ENCODE measurements at regions not wholly inside any gene's neighbourhood (a gene's known extent, or its start where the extent isn't known, plus 50 kb on each side); places are given as distances from the start of the nearest gene placed in this dataset.
"Not testable (repeated sequence)": the region's sequence is repeated elsewhere in the genome, so short reads cannot be mapped to it uniquely, and the experiment has no call there.

DNA sequence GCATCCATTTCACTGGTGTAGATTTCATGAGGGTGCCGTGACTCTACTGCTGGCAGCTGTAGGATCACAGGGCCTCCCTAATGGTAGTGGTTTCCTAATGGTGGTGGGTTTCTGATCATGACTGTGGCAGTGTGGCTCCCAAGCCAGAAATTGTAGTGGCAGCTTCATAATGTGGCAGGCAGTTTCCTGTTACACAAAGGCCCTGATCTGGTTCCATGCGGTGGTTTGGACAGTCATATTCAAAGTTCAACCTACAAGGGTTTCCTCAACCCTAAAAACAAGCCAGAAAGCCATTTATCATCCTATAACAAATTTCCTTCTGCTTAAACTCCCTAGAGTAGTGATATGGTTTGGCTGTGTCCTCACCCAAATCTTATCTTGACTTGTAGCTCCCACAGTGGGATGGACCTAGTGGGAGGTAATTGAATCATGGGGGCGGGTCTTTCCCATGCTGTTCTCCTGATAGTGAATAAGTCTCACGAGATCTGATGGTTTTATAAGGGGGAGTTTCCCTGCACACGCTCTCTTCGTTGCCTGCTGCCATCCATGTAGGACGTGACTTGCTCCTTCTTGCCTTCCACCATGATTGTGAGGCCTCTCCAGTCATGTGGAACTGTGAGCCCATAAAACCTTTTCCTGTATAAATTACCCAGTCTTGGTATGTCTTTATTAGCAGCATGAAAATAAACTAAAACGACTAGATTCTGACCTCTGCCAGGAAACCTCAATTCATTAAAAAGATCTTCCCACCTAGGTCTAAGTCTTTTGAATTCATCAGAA lies 257.1 kb downstream of the EFCAB11 start:
- DNase-seq = no peak

DNA sequence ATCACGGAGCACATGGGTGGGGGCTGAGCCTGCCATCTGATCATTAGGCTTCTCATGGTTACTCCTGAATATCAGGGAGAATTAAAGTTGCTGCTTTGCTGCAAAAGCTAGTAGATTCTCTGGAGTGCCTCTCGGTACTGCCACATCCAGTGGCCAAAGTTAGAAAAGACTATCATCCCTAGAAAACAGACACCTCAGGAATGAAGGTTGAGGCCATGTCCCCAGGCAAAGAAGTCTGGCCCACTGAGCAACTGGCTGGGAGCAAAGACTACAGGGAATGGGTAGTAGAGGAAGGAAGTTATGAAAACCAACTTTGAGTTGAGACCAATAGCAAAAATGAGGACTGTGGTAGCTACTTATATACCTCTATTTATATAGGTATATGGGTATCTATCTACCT lies 258.7 kb downstream of the EFCAB11 start:
- DNase-seq = no peak

GRCh38 chr14:89690139-89690538 lies 264.4 kb downstream of the EFCAB11 start:
- no peak for DNase-seq

GRCh38 chr14:89689711-89690110 lies 264.8 kb downstream of the EFCAB11 start:
- DNase-seq = not testable (repeated sequence)

- DNase-seq = no peak
Observed at GRCh38 chr14:89688507-89689211, 265.9 kb downstream of the EFCAB11 start.

DNA sequence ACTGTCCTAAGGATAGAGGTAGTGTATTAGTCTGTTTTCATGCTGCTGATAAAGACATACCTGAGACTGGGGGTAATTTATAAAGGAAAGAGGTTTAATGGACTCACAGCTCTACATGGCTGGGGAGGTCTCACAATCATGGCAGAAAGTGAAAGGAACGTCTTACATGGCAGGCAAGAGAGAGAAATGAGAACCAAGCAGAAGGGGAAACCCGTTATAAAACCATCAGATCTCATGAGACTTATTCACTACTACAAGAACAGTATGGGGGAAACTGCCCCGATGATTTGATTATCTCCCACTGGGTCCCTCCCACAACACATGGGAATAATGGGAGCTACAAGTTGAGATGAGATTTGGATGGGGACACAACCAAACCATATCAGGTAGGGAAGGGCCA lies 267.4 kb downstream of the EFCAB11 start:
- DNase-seq = not testable (repeated sequence)

- no peak for DNase-seq
Observed at GRCh38 chr14:89684139-89684538, 267.1 kb upstream of the FOXN3 start.

DNA sequence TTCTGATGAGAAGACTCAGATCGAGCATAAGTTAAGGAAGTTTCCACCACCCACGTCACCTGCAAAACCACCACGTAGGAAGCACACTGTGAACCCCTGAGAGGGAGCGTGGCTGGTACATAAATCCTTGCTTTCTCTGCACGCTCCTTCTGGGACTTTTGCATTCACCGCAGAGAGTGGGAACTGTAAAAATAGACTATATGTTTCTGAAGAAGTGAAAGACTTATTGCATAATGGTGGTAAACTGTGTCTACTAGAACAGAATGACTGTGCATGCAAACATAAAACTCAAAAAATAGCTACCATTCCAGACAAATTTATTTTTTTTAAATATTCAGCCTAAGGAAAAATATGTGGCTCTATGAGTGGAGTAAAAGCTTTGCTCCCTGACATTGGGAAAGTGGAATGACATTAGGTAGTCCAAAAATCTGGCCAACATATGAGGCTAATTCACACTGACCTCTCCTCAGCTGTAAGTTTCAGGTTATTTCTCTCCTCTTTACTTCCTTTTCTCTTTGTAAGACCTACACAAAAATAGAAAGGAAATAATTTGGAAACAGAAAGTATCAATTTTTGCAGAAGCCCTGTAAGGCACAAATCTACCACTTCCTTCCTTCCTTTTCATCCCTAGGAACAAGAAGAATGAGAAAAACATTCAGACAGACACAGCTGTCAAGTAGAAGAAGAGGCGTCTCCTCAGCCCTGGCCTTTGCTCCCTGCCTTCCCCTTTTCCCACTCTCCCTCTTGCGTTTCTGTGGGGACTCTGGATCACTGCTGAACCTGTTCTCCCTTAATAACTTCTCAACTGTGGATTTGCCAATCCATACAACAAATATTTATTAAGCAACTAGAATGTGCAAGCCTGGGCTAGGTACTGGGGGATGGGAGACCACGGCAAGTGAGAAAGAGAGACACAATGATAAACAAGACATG lies 264.3 kb upstream of the FOXN3 start:
- DNase-seq = no peak

- no peak for DNase-seq
Observed at GRCh38 chr14:89680156-89680555, 263.1 kb upstream of the FOXN3 start.

- no peak for DNase-seq
Observed at GRCh38 chr14:89678768-89679167, 261.7 kb upstream of the FOXN3 start.

DNA sequence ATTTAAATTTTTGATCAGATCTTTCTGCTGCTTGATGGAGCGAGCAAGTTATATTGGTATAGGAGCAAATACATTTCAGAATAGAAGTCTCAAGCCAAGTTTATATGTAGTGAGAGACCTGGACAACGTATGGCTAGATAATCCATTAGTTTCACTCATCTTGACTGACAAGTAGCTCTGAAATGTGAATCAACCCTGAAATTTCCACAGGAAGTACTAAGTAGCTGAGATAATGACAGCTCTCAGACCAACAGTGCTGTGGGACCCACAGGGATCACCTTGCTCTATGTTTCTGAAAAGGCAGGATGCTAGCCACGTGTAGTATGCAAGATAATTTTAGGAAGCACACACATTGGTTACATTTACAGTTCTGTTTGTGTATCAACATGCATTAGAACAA lies 258.6 kb upstream of the FOXN3 start:
- DNase-seq = peak; percentile 25

DNA sequence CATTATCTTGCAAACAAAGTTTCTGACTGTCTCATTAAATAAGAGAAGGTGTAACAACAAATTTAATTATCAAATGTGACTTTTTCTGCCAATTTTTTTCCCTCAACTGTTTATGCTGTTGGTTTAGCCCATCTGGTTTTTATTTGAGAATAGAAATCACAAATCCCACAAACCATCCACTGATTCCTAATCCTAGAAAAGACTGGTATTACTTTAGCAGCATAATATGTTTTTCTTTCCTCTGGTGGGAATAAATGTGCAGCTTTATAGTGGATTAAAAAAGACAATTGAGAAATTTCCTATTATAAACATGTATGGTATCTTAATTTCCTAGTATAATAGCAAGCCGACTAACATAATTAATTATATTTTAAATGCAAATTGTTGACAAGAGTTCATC lies 257.9 kb upstream of the FOXN3 start:
- DNase-seq = peak; percentile 59

DNA sequence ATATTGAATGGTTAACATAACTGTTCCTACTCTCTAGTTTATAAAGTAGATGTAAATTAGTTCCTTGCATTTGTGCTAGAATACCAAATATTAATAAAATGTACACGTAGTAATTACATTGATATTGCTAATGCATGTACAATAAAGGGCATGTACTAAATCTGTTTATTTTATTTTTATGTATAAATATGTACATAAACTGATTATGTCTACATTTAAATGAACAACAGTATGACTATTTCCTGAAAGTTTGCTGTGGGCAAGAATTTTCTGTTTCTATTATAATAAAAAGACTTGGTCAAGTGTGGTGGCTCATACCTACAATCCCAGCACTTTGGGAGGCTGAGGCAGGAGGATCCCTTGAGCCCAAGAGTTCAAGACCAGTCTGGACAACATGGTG lies 257.2 kb upstream of the FOXN3 start:
- DNase-seq = no peak

DNA sequence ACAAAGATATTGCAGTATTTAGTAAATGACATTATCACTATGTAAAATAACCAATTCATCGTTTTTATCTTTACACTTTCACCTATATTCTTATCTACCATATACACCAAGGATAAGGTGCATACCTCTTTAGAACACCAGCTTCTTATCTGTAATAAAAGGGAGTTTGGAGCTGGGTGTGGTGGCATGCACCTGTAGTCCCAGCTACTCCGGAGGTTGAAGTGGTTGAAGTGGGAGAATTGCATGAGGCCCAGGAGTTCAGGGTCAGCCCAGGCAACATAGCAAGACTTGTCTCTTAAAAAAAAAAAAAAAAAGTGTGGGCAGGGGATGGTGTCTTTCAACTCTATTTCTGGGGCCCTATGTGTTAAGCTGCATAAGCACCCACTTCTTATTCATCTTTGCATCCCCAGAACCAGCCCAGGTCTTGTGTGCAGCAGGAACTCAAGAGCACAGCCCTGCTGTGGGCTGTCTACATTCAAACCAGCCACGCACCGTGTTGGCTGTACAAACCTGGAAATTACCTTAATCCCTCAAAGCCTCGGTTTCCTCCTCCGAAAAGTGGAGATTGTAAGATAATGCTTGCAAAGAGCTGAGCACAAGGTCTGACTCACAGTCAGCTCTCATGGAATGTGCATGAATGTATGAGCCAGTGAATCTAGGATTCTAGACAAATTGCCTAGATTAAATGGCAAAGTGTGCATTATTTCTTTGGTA lies 256.6 kb upstream of the FOXN3 start:
- no peak for DNase-seq

DNA sequence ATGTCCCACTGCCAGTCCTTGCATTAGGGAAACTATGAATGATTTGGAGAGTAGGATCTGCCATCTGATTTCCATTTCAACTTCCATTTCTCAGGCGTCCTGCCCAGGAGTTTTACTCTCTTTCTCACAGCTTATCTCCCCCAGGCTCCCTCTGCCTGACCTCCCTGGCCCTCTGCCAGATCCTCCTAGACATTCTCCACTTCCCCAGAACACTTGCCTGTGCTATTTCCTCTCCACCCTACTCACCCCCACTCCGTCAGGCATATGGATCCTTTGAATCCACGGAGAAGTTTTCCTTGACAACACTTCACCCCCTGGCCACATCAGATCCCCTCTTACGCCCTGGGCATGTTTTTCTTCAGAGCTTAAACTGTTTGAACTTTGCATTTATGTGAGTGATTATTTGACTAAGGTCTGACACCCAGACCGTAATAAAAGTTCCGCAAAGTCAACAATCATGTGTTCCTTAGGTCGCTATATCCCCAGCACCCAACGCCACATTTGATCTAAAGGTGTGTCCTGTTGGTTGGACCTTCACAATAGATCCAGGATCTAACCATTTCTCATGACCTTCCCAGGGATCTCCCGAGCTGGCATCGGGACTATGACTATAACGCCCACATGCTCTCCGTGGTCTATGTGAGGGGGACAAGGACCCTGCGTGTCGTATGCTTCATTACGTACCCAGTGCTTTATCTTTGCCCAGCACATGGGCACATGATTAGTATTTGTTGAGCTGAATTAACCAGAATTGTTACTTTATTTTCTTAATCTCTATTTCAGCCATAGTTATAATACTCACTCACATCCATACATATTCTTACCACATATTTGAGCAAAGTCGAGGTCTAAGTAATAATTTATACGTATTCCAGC lies 255.8 kb upstream of the FOXN3 start:
- no peak for DNase-seq

DNA sequence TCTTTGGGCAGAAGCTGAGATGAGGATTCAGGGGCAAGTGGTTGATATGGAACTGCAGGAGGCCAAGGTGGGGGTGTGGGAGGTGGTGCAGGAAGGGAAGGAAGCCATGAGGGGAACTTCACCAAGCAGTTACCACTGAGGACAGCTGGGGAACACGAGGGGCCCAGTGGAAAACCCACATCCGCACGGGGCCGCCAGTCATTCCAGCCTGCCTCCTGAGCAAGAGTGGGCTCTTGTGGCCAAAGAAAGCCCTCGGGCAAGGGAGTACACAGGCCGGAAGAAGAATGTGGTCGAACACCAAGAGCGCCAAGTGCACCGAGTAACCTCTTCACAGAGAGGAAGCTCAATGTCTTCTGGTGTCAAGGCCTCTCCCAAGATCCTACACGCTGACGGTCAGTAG lies 252.2 kb upstream of the FOXN3 start:
- DNase-seq = no peak

DNA sequence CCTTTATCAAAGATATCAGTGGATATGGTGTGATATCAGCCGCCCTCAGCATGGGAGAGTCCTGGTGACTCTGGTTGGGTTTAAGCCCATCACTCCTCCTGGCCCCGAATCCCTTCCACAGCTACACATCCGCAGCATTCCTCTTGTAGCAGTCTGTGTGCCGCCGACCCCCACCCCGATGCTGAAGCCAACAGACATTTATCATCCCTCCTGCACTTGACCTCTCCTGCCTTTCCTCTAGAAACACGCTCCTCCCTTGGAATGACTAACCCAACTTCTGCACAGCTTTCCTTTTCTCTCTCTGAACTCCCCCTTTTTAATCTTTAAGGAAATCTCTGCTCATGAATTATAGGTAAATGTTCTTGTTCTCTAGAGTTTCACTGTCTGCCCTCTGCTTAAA lies 250.9 kb upstream of the FOXN3 start:
- DNase-seq = no peak

- not testable (repeated sequence) for DNase-seq
Observed at GRCh38 chr14:89665300-89666081, 248.5 kb upstream of the FOXN3 start.

DNA sequence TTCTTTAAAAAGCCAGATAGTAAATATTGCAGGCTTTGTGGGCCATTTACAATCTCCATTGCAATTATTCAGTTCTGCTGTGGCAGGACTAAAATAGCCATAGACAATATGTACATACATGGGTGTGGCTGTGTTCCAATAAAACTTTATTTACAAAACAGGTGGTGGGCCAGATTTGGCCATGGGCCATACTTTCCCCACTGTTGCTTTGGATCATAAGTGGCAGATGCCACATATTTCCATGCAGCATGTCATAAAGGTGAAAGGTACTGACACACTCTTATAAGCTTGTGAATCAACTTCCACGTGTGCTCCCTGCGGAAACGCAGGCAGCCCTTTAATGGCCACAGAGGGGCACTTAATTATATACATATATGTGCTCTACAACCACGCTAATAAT lies 244.4 kb upstream of the FOXN3 start:
- no peak for DNase-seq

DNA sequence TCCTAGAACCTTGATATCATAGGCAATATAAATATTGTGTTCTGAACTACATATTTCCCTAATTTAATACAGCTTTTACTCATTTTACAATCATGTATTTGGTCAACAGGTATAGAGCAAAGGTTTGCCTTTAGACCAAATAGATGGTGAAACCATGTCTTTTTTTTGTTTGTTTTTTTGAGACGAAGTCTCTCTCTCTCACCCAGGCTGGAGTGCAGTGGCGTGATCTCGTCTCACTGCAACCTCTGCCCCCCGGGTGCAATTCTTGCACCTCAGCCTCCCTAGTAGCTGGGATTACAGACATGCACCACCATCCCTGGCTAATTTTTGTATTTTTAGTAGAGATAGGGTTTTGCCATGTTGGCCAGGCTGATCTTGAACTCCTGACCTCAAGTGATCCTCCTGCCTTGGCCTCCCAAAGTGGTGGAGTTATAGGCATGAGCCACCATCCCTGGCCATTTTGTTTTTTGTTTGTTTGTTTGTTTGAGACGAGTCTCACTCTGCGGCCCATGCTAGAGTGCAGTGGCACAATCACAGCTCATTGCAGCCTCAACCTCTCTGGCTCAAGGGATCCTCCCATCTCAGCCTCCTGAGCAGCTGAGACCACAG lies 243.7 kb upstream of the FOXN3 start:
- not testable (repeated sequence) for DNase-seq

Data from skin of body (tissue), 1 donor.